ENCODE measurements at regions not wholly inside any gene's neighbourhood (a gene's known extent, or its start where the extent isn't known, plus 50 kb on each side); places are given as distances from the start of the nearest gene placed in this dataset.

- TF ChIP-seq CTCF (IDR thresholded peaks at IDR 0.05): no peak
- TF ChIP-seq POLR2A (IDR thresholded peaks at IDR 0.05): no peak
These were observed 66.2 kb upstream of the PNMA1 start for GRCh38 chr14:73780391-73780790.
